DOHH2 (cell line): ENCODE measurements at regions not wholly inside any gene's neighbourhood (a gene's known extent, or its start where the extent isn't known, plus 50 kb on each side); places are given as distances from the start of the nearest gene placed in this dataset.

Experiments
- H3F3A ChIP-seq: fragments of 200-600 bp; sonication (generic), shearing (Covaris generic); 2 replicates; pipeline ENCODE4 v1.6.0; 2016; ENCODE audit warnings: antibody characterized with exemption, mild to moderate bottlenecking; ENCODE audit not compliant: control insufficient read depth, insufficient read depth
- H3K27ac ChIP-seq: fragments of 200-600 bp; sonication (generic); 2 replicates; pipeline ENCODE4 v1.5.1; 2014; ENCODE audit warnings: low read depth, mild to moderate bottlenecking, low read length, moderate library complexity
- H3K27me3 ChIP-seq: fragments of 200-600 bp; sonication (generic); 2 replicates; pipeline ENCODE4 v1.6.1; 2014; ENCODE audit warnings: mild to moderate bottlenecking, low read length, mixed read lengths; ENCODE audit not compliant: control insufficient read depth
- H3K36me3 ChIP-seq: fragments of 200-600 bp; sonication (generic); 2 replicates; pipeline ENCODE4 v1.6.1; 2014; ENCODE audit warnings: mild to moderate bottlenecking, low read length, moderate library complexity, mixed read lengths; ENCODE audit not compliant: control insufficient read depth
- H3K4me1 ChIP-seq: fragments of 200-600 bp; sonication (generic); 2 replicates; pipeline ENCODE4 v1.6.1; 2014; ENCODE audit warnings: mild to moderate bottlenecking, low read length, mixed read lengths; ENCODE audit not compliant: control insufficient read depth
- H3K4me2 ChIP-seq: fragments of 200-600 bp; sonication (generic); 2 replicates; pipeline ENCODE4 v1.6.0; 2014; ENCODE audit warnings: mild to moderate bottlenecking, low read length, moderate library complexity
- H3K4me3 ChIP-seq: fragments of 200-600 bp; sonication (generic); 2 replicates; pipeline ENCODE4 v1.5.1; 2014; ENCODE audit warnings: mild to moderate bottlenecking, low read length, mixed read lengths
- H3K79me2 ChIP-seq: fragments of 200-600 bp; sonication (generic); 2 replicates; pipeline ENCODE4 v1.6.1; 2014; ENCODE audit warnings: mild to moderate bottlenecking, low read length, mixed read lengths; ENCODE audit not compliant: control insufficient read depth
- H3K9me2 ChIP-seq: fragments of 200-600 bp; sonication (generic); replicated peaks from 2 replicates; pipeline ENCODE4 v1.6.1; 2014; ENCODE audit warnings: mild to moderate bottlenecking, low read length, mixed read lengths; ENCODE audit not compliant: control insufficient read depth
- H3K9me3 ChIP-seq: fragments of 200-600 bp; sonication (generic); 2 replicates; pipeline ENCODE4 v1.6.1; 2014; ENCODE audit warnings: antibody characterized with exemption, low read length, mixed read lengths; ENCODE audit not compliant: control insufficient read depth, insufficient read depth
- H4K20me1 ChIP-seq: fragments of 200-600 bp; sonication (generic); 2 replicates; pipeline ENCODE4 v1.6.0; 2014; ENCODE audit warnings: low read depth, mild to moderate bottlenecking, antibody characterized with exemption, low read length, moderate library complexity; ENCODE audit not compliant: control insufficient read depth, insufficient read depth
- CTCF ChIP-seq: fragments of 200-600 bp; sonication (generic); IDR thresholded peaks from one replicate; pipeline ENCODE4 v1.5.1; 2014; ENCODE audit warnings: antibody characterized with exemption, mild to moderate bottlenecking, low read depth, low read length; ENCODE audit not compliant: poor library complexity, severe bottlenecking
- EZH2phosphoT487 ChIP-seq: fragments of 200-600 bp; sonication (generic); IDR thresholded peaks from 2 replicates; pipeline ENCODE4 v1.6.1; 2017; ENCODE audit warnings: borderline replicate concordance, mild to moderate bottlenecking, antibody characterized with exemption, low read length, moderate library complexity, mixed read lengths

GRCh38 chr1:57627612-57628011, 203.8 kb upstream of the DAB1 start:
- Histone ChIP-seq H3K9me3 (no peaks in the 10 kb centered on the region), H3K36me3 (no peaks in the 10 kb centered on the region), H3K27me3 (no peaks in the 10 kb centered on the region), H3K9me2 (no peaks in the 10 kb centered on the region), H3K79me2 (no peaks in the 10 kb centered on the region), H4K20me1 (no peaks in the 10 kb centered on the region), H3K27ac (no peak overlapping the region), H3K4me2 (no peak overlapping the region), H3K4me3 (no peak overlapping the region), H3F3A (no peaks in the 10 kb centered on the region), H3K4me1 (no peaks in the 10 kb centered on the region)
- TF ChIP-seq CTCF (no peak), EZH2phosphoT487 (no peak)

DNA sequence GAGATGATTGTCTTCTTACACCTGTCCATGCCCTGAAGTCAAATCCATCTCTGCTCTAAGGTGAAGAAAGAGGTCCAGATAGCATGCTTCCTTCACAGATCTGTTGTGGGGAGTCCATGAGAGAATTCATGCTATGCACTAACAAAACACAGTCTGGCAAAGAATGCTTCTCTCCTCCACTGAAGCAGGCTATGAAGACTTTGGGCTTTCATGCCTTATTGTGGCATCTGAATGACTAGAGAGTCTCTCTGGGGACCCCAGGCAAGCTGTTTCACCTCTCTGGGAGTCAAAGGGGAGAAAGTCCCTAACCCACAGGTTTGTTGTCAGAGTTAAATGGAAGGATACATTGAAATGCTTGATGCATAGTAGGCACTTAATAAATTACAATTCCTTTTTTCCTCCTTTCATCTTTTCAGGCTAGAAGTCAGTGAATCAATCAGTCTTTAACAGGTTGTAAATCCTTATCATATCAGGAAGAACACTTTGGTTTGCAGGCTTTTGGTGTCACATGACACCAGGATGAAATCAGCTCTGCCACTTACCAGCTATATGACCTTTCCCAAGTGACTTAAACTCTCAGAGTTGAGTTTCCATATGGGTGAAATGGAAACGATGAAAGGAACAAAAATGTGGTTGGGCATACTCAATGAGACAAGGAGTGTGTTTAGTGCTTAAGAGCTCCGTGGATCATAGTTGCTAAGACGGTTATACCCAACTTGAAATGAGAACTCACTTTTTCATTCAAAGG, 200.1 kb upstream of the DAB1 start:
- Histone ChIP-seq H3K79me2 (no peaks in the 10 kb centered on the region), H4K20me1 (no peaks in the 10 kb centered on the region), H3K4me1 (no peaks in the 10 kb centered on the region), H3K27ac (no peak overlapping the region), H3F3A (no peaks in the 10 kb centered on the region), H3K4me2 (no peak overlapping the region), H3K4me3 (no peak overlapping the region), H3K9me2 (no peaks in the 10 kb centered on the region), H3K27me3 (no peaks in the 10 kb centered on the region), H3K36me3 (no peaks in the 10 kb centered on the region), H3K9me3 (no peaks in the 10 kb centered on the region)
- TF ChIP-seq EZH2phosphoT487: no peak
- TF ChIP-seq CTCF: no peak

DNA sequence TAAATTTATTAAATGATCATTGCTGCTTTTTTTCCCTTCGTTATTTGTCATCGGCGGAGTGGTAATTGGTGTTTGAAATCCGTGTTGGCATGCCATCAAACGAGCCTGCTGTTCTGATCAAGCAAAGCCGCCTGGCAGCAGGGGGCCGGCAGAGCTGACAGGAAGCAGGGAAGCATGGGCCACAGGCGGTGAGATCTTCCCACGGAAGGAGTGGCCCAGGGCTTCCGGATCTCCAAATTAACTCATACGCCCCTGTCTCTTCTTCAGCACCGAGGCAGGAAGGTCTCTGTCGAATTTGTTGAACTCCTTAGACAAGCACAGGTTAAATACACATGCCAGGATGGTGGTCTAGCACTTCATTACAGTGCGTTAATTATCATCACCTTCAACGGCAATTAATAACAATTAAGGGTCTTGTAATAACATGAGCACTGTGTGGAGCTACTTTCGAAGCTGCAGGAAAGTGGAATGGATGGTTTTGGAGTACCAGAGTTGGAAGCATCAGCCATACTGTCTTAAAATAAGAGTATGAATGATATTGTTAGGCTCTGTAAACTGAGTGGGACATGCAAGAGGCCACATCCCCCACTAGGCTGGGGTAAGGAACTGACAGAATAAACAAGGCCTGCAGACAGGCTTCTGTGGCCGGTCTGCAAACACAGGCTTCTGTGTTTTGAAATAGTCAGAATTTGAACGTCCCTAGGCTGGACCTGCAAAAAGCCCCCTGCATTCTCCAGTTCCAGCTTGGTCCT, 199.4 kb upstream of the DAB1 start:
- no peak overlapping the region for H3K4me2 ChIP-seq
- H3K9me3 ChIP-seq: no peaks in the 10 kb centered on the region
- no peaks in the 10 kb centered on the region for H3K36me3 ChIP-seq
- H4K20me1 ChIP-seq: no peaks in the 10 kb centered on the region
- TF ChIP-seq CTCF (no peak), EZH2phosphoT487 (no peak)
- no peak overlapping the region for H3K27ac ChIP-seq
- no peaks in the 10 kb centered on the region for H3F3A ChIP-seq
- no peaks in the 10 kb centered on the region for H3K4me1 ChIP-seq
- no peaks in the 10 kb centered on the region for H3K27me3 ChIP-seq
- H3K79me2 ChIP-seq: no peaks in the 10 kb centered on the region
- no peak overlapping the region for H3K4me3 ChIP-seq
- H3K9me2 ChIP-seq: no peaks in the 10 kb centered on the region
